Cardiac muscle cell (in vitro differentiated cells and primary cell): ENCODE measurements at regions not wholly inside any gene's neighbourhood (a gene's known extent, or its start where the extent isn't known, plus 50 kb on each side); places are given as distances from the start of the nearest gene placed in this dataset.
"Not testable (repeated sequence)": the region's sequence is repeated elsewhere in the genome, so short reads cannot be mapped to it uniquely, and the experiment has no call there.

Source experiments
- DNase-seq, 2 donors: peaks; one replicate each; pipeline versions ENCODE4 v3.0.0 to v3.0.0-alpha.2; 2010 to 2017; ENCODE audit warnings: low read depth in 1 of 2, low spot score in 1 of 2
- H3K27ac ChIP-seq: fragments of 200-600 bp; sonication (generic); 2 replicates; pipeline ENCODE4 v1.5.1; 2016
- H3K27me3 ChIP-seq: fragments of 200-600 bp; sonication (generic); 2 replicates; pipeline ENCODE4 v1.6.0; 2016; ENCODE audit warnings: control low read depth
- H3K36me3 ChIP-seq: fragments of 200-600 bp; sonication (generic); 2 replicates; pipeline ENCODE4 v1.5.1; 2016; ENCODE audit warnings: control low read depth
- H3K4me1 ChIP-seq: fragments of 200-600 bp; sonication (generic); 2 replicates; pipeline ENCODE4 v1.8.1; 2017; ENCODE audit warnings: low read depth, mild to moderate bottlenecking, mixed run types
- H3K4me3 ChIP-seq: fragments of 200-600 bp; sonication (generic); 2 replicates; pipeline ENCODE4 v1.5.1; 2016; ENCODE audit warnings: mild to moderate bottlenecking
- H3K9me3 ChIP-seq: fragments of 200-600 bp; sonication (generic); 2 replicates; pipeline ENCODE4 v1.5.1; 2017; ENCODE audit warnings: low read depth, mild to moderate bottlenecking, control low read depth
- CTCF ChIP-seq: IDR thresholded peaks from 2 replicates; pipeline ENCODE4 v1.5.1; 2012; ENCODE audit warnings: low read depth, mild to moderate bottlenecking, low read length

GRCh38 chr11:49499117-49499516, 290.7 kb upstream of the FOLH1 start:
- TF ChIP-seq CTCF = no peak
- no peaks in the 10 kb centered on the region for H3K4me1 ChIP-seq
- no peak overlapping the region for H3K4me3 ChIP-seq
- H3K36me3 ChIP-seq = no peaks in the 10 kb centered on the region
- no peaks in the 10 kb centered on the region for H3K9me3 ChIP-seq
- H3K27ac ChIP-seq = no peak overlapping the region
- DNase-seq = no peak
- no peaks in the 10 kb centered on the region for H3K27me3 ChIP-seq

GRCh38 chr11:49505231-49505630, 296.8 kb upstream of the FOLH1 start:
- Histone ChIP-seq H3K27ac (no peak overlapping the region), H3K4me3 (no peak overlapping the region), H3K9me3 (no peaks in the 10 kb centered on the region), H3K36me3 (no peaks in the 10 kb centered on the region), H3K27me3 (no peaks in the 10 kb centered on the region), H3K4me1 (no peaks in the 10 kb centered on the region)
- no peak for TF ChIP-seq CTCF
- no peak for DNase-seq

GRCh38 chr11:49526240-49526829, 317.9 kb upstream of the FOLH1 start:
- H3K9me3 ChIP-seq, H3K27me3 ChIP-seq, H3K36me3 ChIP-seq, H3K4me1 ChIP-seq, H3K27ac ChIP-seq, H3K4me3 ChIP-seq: not testable (repeated sequence)
- TF ChIP-seq CTCF = peak; percentile 50
- DNase-seq = peak; percentile 32 to 49

- TF ChIP-seq CTCF = no peak
- H3K36me3 ChIP-seq = no peaks in the 10 kb centered on the region
- no peak for DNase-seq
- H3K27me3 ChIP-seq = no peaks in the 10 kb centered on the region
- H3K4me3 ChIP-seq = no peak overlapping the region
- no peak overlapping the region for H3K27ac ChIP-seq
- H3K9me3 ChIP-seq = no peaks in the 10 kb centered on the region
- no peaks in the 10 kb centered on the region for H3K4me1 ChIP-seq
These were observed 324.8 kb upstream of the FOLH1 start for GRCh38 chr11:49533204-49533603.

GRCh38 chr11:49538927-49539326, 330.5 kb upstream of the FOLH1 start:
- H3K4me1 ChIP-seq, H3K27ac ChIP-seq, H3K36me3 ChIP-seq, H3K4me3 ChIP-seq, H3K27me3 ChIP-seq, H3K9me3 ChIP-seq, DNase-seq: not testable (repeated sequence)

GRCh38 chr11:49558261-49558847, 350.0 kb upstream of the FOLH1 start:
- not testable (repeated sequence) for H3K4me1 ChIP-seq, H3K36me3 ChIP-seq, H3K9me3 ChIP-seq, H3K4me3 ChIP-seq, H3K27me3 ChIP-seq, DNase-seq, H3K27ac ChIP-seq

GRCh38 chr11:49560593-49560992, 352.2 kb upstream of the FOLH1 start:
- H3K27ac ChIP-seq, H3K4me1 ChIP-seq, H3K9me3 ChIP-seq, H3K36me3 ChIP-seq, DNase-seq, H3K4me3 ChIP-seq, H3K27me3 ChIP-seq: not testable (repeated sequence)

GRCh38 chr11:49561240-49561880, 353.0 kb upstream of the FOLH1 start:
- not testable (repeated sequence) for H3K36me3 ChIP-seq, H3K4me3 ChIP-seq, H3K27ac ChIP-seq, H3K27me3 ChIP-seq, DNase-seq, H3K9me3 ChIP-seq, H3K4me1 ChIP-seq

GRCh38 chr11:49562262-49562661, 353.9 kb upstream of the FOLH1 start:
- not testable (repeated sequence) for H3K9me3 ChIP-seq, H3K4me1 ChIP-seq

GRCh38 chr11:49579492-49579891, 371.1 kb upstream of the FOLH1 start:
- DNase-seq, H3K27ac ChIP-seq, H3K9me3 ChIP-seq, H3K36me3 ChIP-seq, H3K27me3 ChIP-seq, H3K4me1 ChIP-seq, H3K4me3 ChIP-seq: not testable (repeated sequence)

More at GRCh38 chr11:49562262-49562661, 353.9 kb upstream of the FOLH1 start:
- not testable (repeated sequence) for DNase-seq, H3K4me3 ChIP-seq, H3K27me3 ChIP-seq, H3K36me3 ChIP-seq, H3K27ac ChIP-seq
